GM12892 (cell line): ENCODE measurements at regions not wholly inside any gene's neighbourhood (a gene's known extent, or its start where the extent isn't known, plus 50 kb on each side); places are given as distances from the start of the nearest gene placed in this dataset.

Experiments used
- DNase-seq: peaks from one replicate; pipeline ENCODE4 v3.0.0; 2011; ENCODE audit not compliant: insufficient read length
- FAIRE-seq: peaks from 2 replicates; lab custom pipeline; 2011; peaks lifted over from hg19 to GRCh38; lab: Jason Lieb, UNC
- POLR2A ChIP-seq: IDR thresholded peaks from 2 replicates; pipeline ENCODE4 v1.6.1; 2011; ENCODE audit warnings: low read depth, low read length, control low read depth
- POLR2AphosphoS5 ChIP-seq: IDR thresholded peaks from 2 replicates; pipeline ENCODE4 v1.6.1; 2011; ENCODE audit warnings: low read depth, low read length, control low read depth
- TAF1 ChIP-seq: IDR thresholded peaks from 2 replicates; pipeline ENCODE4 v1.6.1; 2011; ENCODE audit warnings: low read depth, mild to moderate bottlenecking, control low read depth, low read length, borderline replicate concordance

- DNase-seq = no peak
- TF ChIP-seq TAF1 (no peak), POLR2AphosphoS5 (no peak), POLR2A (no peak)
- FAIRE-seq = no peak
Measured at GRCh38 chr2:75268112-75268511, 68.8 kb upstream of the TACR1 start.

- no peak for FAIRE-seq
- no peak for TF ChIP-seq POLR2AphosphoS5
- TF ChIP-seq TAF1 = no peak
- TF ChIP-seq POLR2A = no peak
- no peak for DNase-seq
Measured at GRCh38 chr2:75261923-75262322, 62.6 kb upstream of the TACR1 start.

- FAIRE-seq (no peak), DNase-seq (no peak)
- TF ChIP-seq POLR2AphosphoS5 (no peak), TAF1 (no peak), POLR2A (no peak)
Measured at GRCh38 chr2:75260946-75261345, 61.6 kb upstream of the TACR1 start.

- no peak for FAIRE-seq
- no peak for DNase-seq
- TF ChIP-seq POLR2A (no peak), TAF1 (no peak), POLR2AphosphoS5 (no peak)
Measured at GRCh38 chr2:75258620-75259019, 59.3 kb upstream of the TACR1 start.

GRCh38 chr2:75256485-75256884 is 57.2 kb upstream of the TACR1 start:
- DNase-seq = no peak
- no peak for FAIRE-seq
- no peak for TF ChIP-seq POLR2A
- TF ChIP-seq TAF1 = no peak
- TF ChIP-seq POLR2AphosphoS5 = no peak

GRCh38 chr2:75253526-75253925 is 54.2 kb upstream of the TACR1 start:
- TF ChIP-seq POLR2AphosphoS5 (no peak), TAF1 (no peak), POLR2A (no peak)
- DNase-seq (no peak), FAIRE-seq (no peak)

GRCh38 chr2:75251896-75252295 is 52.6 kb upstream of the TACR1 start:
- FAIRE-seq (no peak), DNase-seq (no peak)
- TF ChIP-seq TAF1 (no peak), POLR2AphosphoS5 (no peak), POLR2A (no peak)
